PC-3 (cell line): ENCODE measurements at regions not wholly inside any gene's neighbourhood (a gene's known extent, or its start where the extent isn't known, plus 50 kb on each side); places are given as distances from the start of the nearest gene placed in this dataset.

Source experiments
- EZH2 ChIP-seq: fragments of 300-600 bp; sonication (generic); IDR thresholded peaks from one replicate; pipeline ENCODE4 v1.6.1; 2017; ENCODE audit warnings: antibody characterized with exemption, mild to moderate bottlenecking, low read length; ENCODE audit not compliant: unreplicated experiment
- EZH2phosphoT487 ChIP-seq: fragments of 300-600 bp; sonication (generic); IDR thresholded peaks from 2 replicates; pipeline ENCODE4 v1.6.1; 2018; ENCODE audit warnings: mild to moderate bottlenecking, antibody characterized with exemption, low read length, borderline replicate concordance
- TF ChIP-seq, protein P1 (sequence below): fragments of 300-600 bp; sonication (generic); conservative IDR thresholded peaks from 2 replicates; pipeline ENCODE4 v1.5.1; 2017; ENCODE audit warnings: antibody characterized with exemption, low read depth, mild to moderate bottlenecking, low read length

DNA sequence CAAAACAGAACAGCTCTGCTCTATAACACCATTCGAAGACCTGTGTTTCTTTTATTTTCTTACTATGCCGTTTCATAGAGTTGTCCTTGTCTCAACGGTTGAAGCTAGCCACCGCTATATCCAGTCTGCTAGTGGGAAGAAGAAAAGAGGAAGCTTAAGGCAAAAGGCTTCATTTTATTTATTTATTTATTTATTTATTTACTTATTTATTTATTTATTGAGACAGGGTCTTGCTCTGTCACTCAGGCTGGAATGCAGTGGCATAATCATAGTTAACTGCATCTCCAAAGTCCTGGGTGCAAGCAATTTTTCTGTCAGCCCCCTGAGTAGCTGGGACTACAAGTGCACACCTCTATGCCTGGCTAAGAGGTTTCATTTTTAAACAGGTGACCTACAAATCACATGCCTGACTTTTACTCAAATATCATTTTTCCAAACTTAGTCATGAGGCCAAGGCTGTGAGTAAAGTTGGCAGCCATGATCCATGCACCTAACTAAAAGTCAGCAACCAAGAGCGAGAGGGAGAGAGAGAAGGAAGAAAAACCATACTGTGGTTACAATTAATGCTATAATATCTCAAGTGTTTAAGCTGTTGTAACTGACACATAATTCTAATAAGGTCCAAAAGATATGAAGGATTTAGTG, 1305.3 kb upstream of the LRRTM3 start:
- TF ChIP-seq, protein P1, sequence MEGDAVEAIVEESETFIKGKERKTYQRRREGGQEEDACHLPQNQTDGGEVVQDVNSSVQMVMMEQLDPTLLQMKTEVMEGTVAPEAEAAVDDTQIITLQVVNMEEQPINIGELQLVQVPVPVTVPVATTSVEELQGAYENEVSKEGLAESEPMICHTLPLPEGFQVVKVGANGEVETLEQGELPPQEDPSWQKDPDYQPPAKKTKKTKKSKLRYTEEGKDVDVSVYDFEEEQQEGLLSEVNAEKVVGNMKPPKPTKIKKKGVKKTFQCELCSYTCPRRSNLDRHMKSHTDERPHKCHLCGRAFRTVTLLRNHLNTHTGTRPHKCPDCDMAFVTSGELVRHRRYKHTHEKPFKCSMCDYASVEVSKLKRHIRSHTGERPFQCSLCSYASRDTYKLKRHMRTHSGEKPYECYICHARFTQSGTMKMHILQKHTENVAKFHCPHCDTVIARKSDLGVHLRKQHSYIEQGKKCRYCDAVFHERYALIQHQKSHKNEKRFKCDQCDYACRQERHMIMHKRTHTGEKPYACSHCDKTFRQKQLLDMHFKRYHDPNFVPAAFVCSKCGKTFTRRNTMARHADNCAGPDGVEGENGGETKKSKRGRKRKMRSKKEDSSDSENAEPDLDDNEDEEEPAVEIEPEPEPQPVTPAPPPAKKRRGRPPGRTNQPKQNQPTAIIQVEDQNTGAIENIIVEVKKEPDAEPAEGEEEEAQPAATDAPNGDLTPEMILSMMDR: no peak
- no peak for TF ChIP-seq EZH2phosphoT487
- no peak for TF ChIP-seq EZH2
